ENCODE measurements at regions not wholly inside any gene's neighbourhood (a gene's known extent, or its start where the extent isn't known, plus 50 kb on each side); places are given as distances from the start of the nearest gene placed in this dataset.

- TF ChIP-seq POLR2AphosphoS5 (IDR thresholded peaks at IDR 0.05; ENCODE audit: insufficient read depth in 1 of 2, low read depth in 1 of 2), result no peak
- no peak for TF ChIP-seq CTCF (IDR thresholded peaks at IDR 0.05)
These were observed 220.0 kb downstream of the ADGRG6 start for GRCh38 chr6:142521791-142522190.
